ENCODE measurements at regions not wholly inside any gene's neighbourhood (a gene's known extent, or its start where the extent isn't known, plus 50 kb on each side); places are given as distances from the start of the nearest gene placed in this dataset.

- TF ChIP-seq EP300 (IDR thresholded peaks at IDR 0.05; ENCODE audit: low read depth): no peak
- TF ChIP-seq, protein P1, sequence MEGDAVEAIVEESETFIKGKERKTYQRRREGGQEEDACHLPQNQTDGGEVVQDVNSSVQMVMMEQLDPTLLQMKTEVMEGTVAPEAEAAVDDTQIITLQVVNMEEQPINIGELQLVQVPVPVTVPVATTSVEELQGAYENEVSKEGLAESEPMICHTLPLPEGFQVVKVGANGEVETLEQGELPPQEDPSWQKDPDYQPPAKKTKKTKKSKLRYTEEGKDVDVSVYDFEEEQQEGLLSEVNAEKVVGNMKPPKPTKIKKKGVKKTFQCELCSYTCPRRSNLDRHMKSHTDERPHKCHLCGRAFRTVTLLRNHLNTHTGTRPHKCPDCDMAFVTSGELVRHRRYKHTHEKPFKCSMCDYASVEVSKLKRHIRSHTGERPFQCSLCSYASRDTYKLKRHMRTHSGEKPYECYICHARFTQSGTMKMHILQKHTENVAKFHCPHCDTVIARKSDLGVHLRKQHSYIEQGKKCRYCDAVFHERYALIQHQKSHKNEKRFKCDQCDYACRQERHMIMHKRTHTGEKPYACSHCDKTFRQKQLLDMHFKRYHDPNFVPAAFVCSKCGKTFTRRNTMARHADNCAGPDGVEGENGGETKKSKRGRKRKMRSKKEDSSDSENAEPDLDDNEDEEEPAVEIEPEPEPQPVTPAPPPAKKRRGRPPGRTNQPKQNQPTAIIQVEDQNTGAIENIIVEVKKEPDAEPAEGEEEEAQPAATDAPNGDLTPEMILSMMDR (IDR thresholded peaks at IDR 0.05): no peak
Observed at GRCh38 chr6:105561486-105561885, 158.6 kb upstream of the PREP start.

All from transverse colon (tissue), 3 donors.